HCT116 (cell line): ENCODE measurements at regions not wholly inside any gene's neighbourhood (a gene's known extent, or its start where the extent isn't known, plus 50 kb on each side); places are given as distances from the start of the nearest gene placed in this dataset.

Experiments used
- ATAC-seq: fragments of 200-7000 bp; cut with Tn5 transposase; 2 replicates; pipeline ENCODE4 v1.9.1; 2020; ENCODE audit warnings: mild to moderate bottlenecking, moderate library complexity
- BruUV-seq: library from RNA; stranded (reverse); fragments of 400-500 nt; replicated peaks from 2 replicates; lab custom pipeline; 2021; lab: Mats Ljungman, UMichigan
- CTCF ChIA-PET: fragments of 300-600 bp; sonication (Branson Sonifier 250); formaldehyde crosslinking; loops from one replicate; lab custom pipeline; 2021; ENCODE audit warnings: antibody characterized with exemption; lab: Charles Lee
- POLR2A ChIA-PET: fragments of 300-600, 350-600 bp; sonication (Branson Sonifier 250); formaldehyde crosslinking; loops from one replicate; lab custom pipeline; 2021; ENCODE audit warnings: antibody characterized with exemption; lab: Charles Lee
- RAD21 ChIA-PET, 2 experiments: fragments of 300-600 bp; sonication (Branson Sonifier 250); formaldehyde crosslinking; loops; one replicate each; lab custom pipeline; 2023; ENCODE audit warnings: low total read pairs in 2 of 2; ENCODE audit not compliant: uncharacterized antibody in 2 of 2, unreplicated experiment in 2 of 2, low non-redundant PET in 1 of 2; lab: Charles Lee
- DNase-seq: peaks from one replicate; pipeline ENCODE4 v3.0.0-alpha.2; 2010; ENCODE audit warnings: low read depth, low spot score
- H2AFZ ChIP-seq: fragments of 200-600 bp; shearing (Covaris generic), sonication (generic); 2 replicates; pipeline ENCODE4 v1.6.1; 2017; ENCODE audit warnings: low read depth, mixed run types, mixed read lengths, antibody characterized with exemption, low read length; ENCODE audit not compliant: poor library complexity, severe bottlenecking
- H3K27ac ChIP-seq: 2 replicates; pipeline ENCODE4 v1.5.1; 2012; ENCODE audit warnings: low read depth, low read length
- H3K27me3 ChIP-seq: fragments of 200-600 bp; sonication (generic); 2 replicates; pipeline ENCODE4 v1.6.1; 2016; ENCODE audit warnings: mixed run types, low read length, mixed read lengths; ENCODE audit not compliant: insufficient read depth
- H3K36me3 ChIP-seq, 2 experiments: fragments of 200-500 bp in 1 of 2; fragments of 200-600 bp in 1 of 2; sonication (Bioruptor generic) in 1 of 2; sonication (generic) in 1 of 2; 2 replicates each; pipeline versions ENCODE4 v1.5.1 to v1.6.1; 2014 to 2016; ENCODE audit warnings: low read length in 2 of 2, inconsistent platforms in 1 of 2, mixed read lengths in 1 of 2, mixed run types in 1 of 2; ENCODE audit not compliant: insufficient read depth in 2 of 2, control insufficient read depth in 1 of 2
- H3K4me1 ChIP-seq, 2 experiments: fragments of 200-600 bp in 1 of 2; sonication (generic) in 1 of 2; 2 replicates each; pipeline versions ENCODE4 v1.5.1 to v1.6.1; 2012 to 2017; ENCODE audit warnings: low read length in 2 of 2, inconsistent platforms in 1 of 2, mild to moderate bottlenecking in 1 of 2, mixed read lengths in 1 of 2, mixed run types in 1 of 2, moderate library complexity in 1 of 2; ENCODE audit not compliant: insufficient read depth in 2 of 2, control insufficient read depth in 1 of 2
- H3K4me2 ChIP-seq: fragments of 200-600 bp; sonication (generic); 2 replicates; pipeline ENCODE4 v1.6.1; 2017; ENCODE audit warnings: mixed run types, low read length, mixed read lengths
- H3K4me3 ChIP-seq, 2 experiments: fragments of 200-600 bp in 1 of 2; sonication (generic) in 1 of 2; replicated peaks in 1 of 2; 2 replicates each; pipeline ENCODE4 v1.5.1; 2011 to 2016; ENCODE audit warnings: low read length in 2 of 2, control low read depth in 1 of 2, low read depth in 1 of 2, mild to moderate bottlenecking in 1 of 2, mixed read lengths in 1 of 2, mixed run types in 1 of 2
- H3K79me2 ChIP-seq: fragments of 200-600 bp; sonication (generic); 2 replicates; pipeline ENCODE4 v1.6.1; 2017; ENCODE audit warnings: mild to moderate bottlenecking, mixed run types, low read length, moderate library complexity, mixed read lengths; ENCODE audit not compliant: insufficient read depth
- H3K9ac ChIP-seq: fragments of 200-600 bp; sonication (generic); 2 replicates; pipeline ENCODE4 v1.6.1; 2016; ENCODE audit warnings: low read length, mixed read lengths
- H3K9me2 ChIP-seq: fragments of 200-600 bp; sonication (generic), shearing (Covaris generic); 2 replicates; pipeline ENCODE4 v1.6.1; 2017; ENCODE audit warnings: mixed run types, mild to moderate bottlenecking, moderate library complexity; ENCODE audit not compliant: insufficient read depth
- H3K9me3 ChIP-seq, 2 experiments: fragments of 200-500 bp in 1 of 2; fragments of 200-600 bp in 1 of 2; sonication (Bioruptor generic) in 1 of 2; sonication (generic) in 1 of 2; 2 replicates each; pipeline ENCODE4 v1.6.1; 2014 to 2017; ENCODE audit warnings: low read length in 2 of 2, mixed read lengths in 2 of 2, inconsistent platforms in 1 of 2, low read depth in 1 of 2, mild to moderate bottlenecking in 1 of 2, mixed run types in 1 of 2, moderate library complexity in 1 of 2; ENCODE audit not compliant: control insufficient read depth in 1 of 2, insufficient read depth in 1 of 2
- H4K20me1 ChIP-seq: fragments of 200-600 bp; sonication (generic), shearing (Covaris generic); 2 replicates; pipeline ENCODE4 v1.6.1; 2017; ENCODE audit warnings: mixed run types, mild to moderate bottlenecking, moderate library complexity; ENCODE audit not compliant: insufficient read depth
- ATF3 ChIP-seq: IDR thresholded peaks from 2 replicates; pipeline ENCODE4 v1.6.1; 2012
- CEBPB ChIP-seq: IDR thresholded peaks from 2 replicates; pipeline ENCODE4 v1.6.1; 2012; ENCODE audit warnings: low read depth
- ELF1 ChIP-seq: IDR thresholded peaks from 2 replicates; pipeline ENCODE4 v1.6.1; 2012; ENCODE audit warnings: low read depth, borderline replicate concordance
- EZH2 ChIP-seq: fragments of 200-600 bp; sonication (generic); IDR thresholded peaks from 2 replicates; pipeline ENCODE4 v1.6.1; 2017; ENCODE audit warnings: antibody characterized with exemption, mixed run types
- FOSL1 ChIP-seq: IDR thresholded peaks from 2 replicates; pipeline ENCODE4 v1.6.1; 2012; ENCODE audit warnings: low read depth
- JUND ChIP-seq: IDR thresholded peaks from 2 replicates; pipeline ENCODE4 v1.6.1; 2012
- MAX ChIP-seq: IDR thresholded peaks from 2 replicates; pipeline ENCODE4 v1.6.1; 2012
- REST ChIP-seq: IDR thresholded peaks from 2 replicates; pipeline ENCODE4 v1.6.1; 2012; ENCODE audit warnings: low read depth
- SP1 ChIP-seq: IDR thresholded peaks from 2 replicates; pipeline ENCODE4 v1.6.1; 2012; ENCODE audit warnings: low read depth
- intact Hi-C: fragments of 100-400 bp; cut with micrococcal nuclease; formaldehyde crosslinking; loops from 2 replicates; pipeline ENCODE4 v1.10.0; 2022

- Histone ChIP-seq H4K20me1 (no peaks in the 10 kb centered on the region), H3K4me1 (peaks cover 0 to 10% of the 10 kb centered on the region in 2 experiments; a peak in 1 of 4 replicates), H3K9ac (no peak overlapping the region), H3K36me3 (no peaks in the 10 kb centered on the region), H3K4me3 (no peak overlapping the region), H2AFZ (no peak overlapping the region), H3K79me2 (no peaks in the 10 kb centered on the region), H3K27me3 (no peaks in the 10 kb centered on the region), H3K27ac (no peak overlapping the region), H3K9me3 (no peaks in the 10 kb centered on the region), H3K4me2 (peak overlapping the region; percentile 21; the same call in 1 of the 2 replicates), H3K9me2 (no peaks in the 10 kb centered on the region)
- RAD21 ChIA-PET: no interaction called here
- CTCF ChIA-PET: no interaction called here
- intact Hi-C loops: no loop called here
- POLR2A ChIA-PET: no interaction called here
- no TSS peak for BruUV-seq
- DNase-seq (peak; percentile 10), ATAC-seq (peak; percentile 61)
- TF ChIP-seq REST (no peak), ATF3 (no peak), ELF1 (no peak), FOSL1 (no peak), MAX (no peak), EZH2 (no peak), CEBPB (no peak), SP1 (no peak), JUND (no peak)
Observed at GRCh38 chr1:88398338-88398737, 285.7 kb upstream of the PKN2 start.
